WERI-Rb-1 (cell line): ENCODE measurements at regions not wholly inside any gene's neighbourhood (a gene's known extent, or its start where the extent isn't known, plus 50 kb on each side); places are given as distances from the start of the nearest gene placed in this dataset.

Experiments
- DNase-seq: peaks from one replicate; pipeline ENCODE4 v3.0.0-alpha.2; 2020
- H3K27ac ChIP-seq: fragments of 250-450 bp; sonication (Bioruptor Pico); 2 replicates; pipeline ENCODE4 v1.5.1; 2020; ENCODE audit warnings: mild to moderate bottlenecking, moderate library complexity
- H3K27me3 ChIP-seq: fragments of 250-450 bp; sonication (Bioruptor Pico); 2 replicates; pipeline ENCODE4 v1.5.1; 2021; ENCODE audit warnings: mild to moderate bottlenecking, low read depth, moderate library complexity; ENCODE audit not compliant: insufficient read depth, severe bottlenecking
- H3K36me3 ChIP-seq: fragments of 250-450 bp; sonication (Bioruptor Pico); 2 replicates; pipeline ENCODE4 v1.5.1; 2020; ENCODE audit warnings: mild to moderate bottlenecking, moderate library complexity
- H3K4me3 ChIP-seq: 2 replicates; pipeline ENCODE4 v1.5.1; 2011; ENCODE audit warnings: low read depth, mild to moderate bottlenecking, control low read depth, low read length
- H3K9me3 ChIP-seq: fragments of 250-450 bp; sonication (Bioruptor Pico); 2 replicates; pipeline ENCODE4 v1.5.1; 2021; ENCODE audit warnings: mild to moderate bottlenecking, moderate library complexity; ENCODE audit not compliant: severe bottlenecking
- TF ChIP-seq, protein P1 (sequence below): IDR thresholded peaks from 2 replicates; pipeline ENCODE4 v1.5.1; 2011; ENCODE audit warnings: low read depth, mild to moderate bottlenecking, control low read depth, inconsistent platforms, low read length

DNA sequence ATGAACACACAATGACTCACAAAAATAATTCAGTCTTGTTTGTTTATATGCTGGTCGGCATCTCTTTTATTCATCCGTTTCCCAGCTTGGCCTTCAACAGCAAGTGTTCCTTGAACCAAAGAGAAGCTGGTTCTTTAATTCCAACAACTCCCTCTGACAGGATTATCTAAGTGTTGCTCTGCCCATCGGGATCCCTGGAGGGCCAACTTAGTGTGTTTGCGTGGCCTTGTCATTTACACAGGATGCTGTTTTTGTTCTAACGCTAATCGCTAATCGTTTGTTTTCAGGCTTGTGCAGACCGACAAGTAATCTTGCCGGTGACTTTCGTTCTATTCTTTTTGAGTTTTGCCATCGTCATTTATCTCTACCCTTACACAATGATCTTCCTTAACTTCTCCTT, 267.4 kb upstream of the EXOC2 start:
- Histone ChIP-seq H3K36me3 (no peaks in the 10 kb centered on the region), H3K27me3 (no peaks in the 10 kb centered on the region), H3K9me3 (peaks cover 12% of the 10 kb centered on the region), H3K27ac (no peak overlapping the region), H3K4me3 (no peak overlapping the region)
- TF ChIP-seq, protein P1, sequence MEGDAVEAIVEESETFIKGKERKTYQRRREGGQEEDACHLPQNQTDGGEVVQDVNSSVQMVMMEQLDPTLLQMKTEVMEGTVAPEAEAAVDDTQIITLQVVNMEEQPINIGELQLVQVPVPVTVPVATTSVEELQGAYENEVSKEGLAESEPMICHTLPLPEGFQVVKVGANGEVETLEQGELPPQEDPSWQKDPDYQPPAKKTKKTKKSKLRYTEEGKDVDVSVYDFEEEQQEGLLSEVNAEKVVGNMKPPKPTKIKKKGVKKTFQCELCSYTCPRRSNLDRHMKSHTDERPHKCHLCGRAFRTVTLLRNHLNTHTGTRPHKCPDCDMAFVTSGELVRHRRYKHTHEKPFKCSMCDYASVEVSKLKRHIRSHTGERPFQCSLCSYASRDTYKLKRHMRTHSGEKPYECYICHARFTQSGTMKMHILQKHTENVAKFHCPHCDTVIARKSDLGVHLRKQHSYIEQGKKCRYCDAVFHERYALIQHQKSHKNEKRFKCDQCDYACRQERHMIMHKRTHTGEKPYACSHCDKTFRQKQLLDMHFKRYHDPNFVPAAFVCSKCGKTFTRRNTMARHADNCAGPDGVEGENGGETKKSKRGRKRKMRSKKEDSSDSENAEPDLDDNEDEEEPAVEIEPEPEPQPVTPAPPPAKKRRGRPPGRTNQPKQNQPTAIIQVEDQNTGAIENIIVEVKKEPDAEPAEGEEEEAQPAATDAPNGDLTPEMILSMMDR: no peak
- DNase-seq: no peak

DNA sequence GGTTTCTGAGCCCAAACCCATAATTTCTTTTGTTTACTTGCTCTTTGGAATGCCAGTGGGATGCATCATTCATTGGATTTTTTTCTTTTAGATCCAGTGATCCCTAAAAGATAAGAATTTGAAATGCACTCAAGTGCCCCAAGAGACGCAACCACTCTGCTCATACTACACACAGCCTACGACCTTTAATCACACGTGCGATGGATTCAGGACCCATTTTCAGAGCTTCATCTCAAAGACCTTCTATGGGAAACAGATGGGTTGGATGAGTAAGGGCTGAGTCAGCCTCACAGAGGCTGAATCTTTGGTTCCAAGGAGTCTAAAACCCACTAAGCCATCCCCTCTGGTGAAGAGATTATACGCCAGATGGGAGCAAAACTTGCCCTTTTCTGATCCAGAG, 265.5 kb upstream of the EXOC2 start:
- H3K9me3 ChIP-seq: peaks cover 12% of the 10 kb centered on the region
- H3K36me3 ChIP-seq: no peaks in the 10 kb centered on the region
- H3K27me3 ChIP-seq: no peaks in the 10 kb centered on the region
- peak overlapping the region; percentile 79 for H3K27ac ChIP-seq
- TF ChIP-seq, protein P1: no peak
- peak; percentile 88 for DNase-seq
- H3K4me3 ChIP-seq: no peak overlapping the region

DNA sequence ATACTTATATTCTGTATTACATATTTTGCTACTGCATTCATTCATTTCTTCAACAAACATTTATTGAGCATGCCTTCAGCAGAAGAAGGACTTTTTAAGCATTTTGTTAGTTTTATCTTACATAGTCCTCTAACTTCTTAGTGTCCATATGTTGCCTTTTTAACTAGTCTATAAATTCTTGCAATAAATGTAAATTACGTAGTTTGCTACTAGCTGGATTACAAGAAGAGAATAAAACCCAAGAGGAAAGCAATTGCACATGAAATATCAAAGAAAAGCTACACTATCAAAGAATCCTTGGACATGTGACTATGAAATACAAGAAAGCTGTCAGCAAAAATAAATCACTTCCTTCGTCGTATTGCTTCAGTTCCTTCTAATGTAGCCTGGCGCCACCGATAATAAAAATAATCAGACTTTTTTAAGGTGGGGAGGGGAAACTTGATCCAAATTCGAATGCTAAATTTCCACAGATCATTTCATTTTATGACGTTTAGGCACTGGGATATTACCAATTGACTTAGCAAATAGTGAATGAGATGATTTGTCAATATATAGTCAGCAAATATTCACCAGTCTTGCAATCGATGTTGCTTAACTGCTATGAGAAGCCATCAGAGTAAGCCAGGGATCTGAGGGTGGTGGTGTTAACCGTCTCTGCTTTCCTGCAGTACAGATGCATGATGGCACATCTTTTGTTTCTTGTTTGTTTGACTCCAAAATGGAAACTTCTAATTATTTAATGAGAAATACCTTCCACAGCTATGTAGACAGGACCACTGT, 258.7 kb upstream of the EXOC2 start:
- Histone ChIP-seq H3K27me3 (no peaks in the 10 kb centered on the region), H3K4me3 (no peak overlapping the region), H3K9me3 (peaks cover 5% of the 10 kb centered on the region), H3K27ac (no peak overlapping the region), H3K36me3 (no peaks in the 10 kb centered on the region)
- DNase-seq: no peak
- TF ChIP-seq, protein P1: no peak

DNA sequence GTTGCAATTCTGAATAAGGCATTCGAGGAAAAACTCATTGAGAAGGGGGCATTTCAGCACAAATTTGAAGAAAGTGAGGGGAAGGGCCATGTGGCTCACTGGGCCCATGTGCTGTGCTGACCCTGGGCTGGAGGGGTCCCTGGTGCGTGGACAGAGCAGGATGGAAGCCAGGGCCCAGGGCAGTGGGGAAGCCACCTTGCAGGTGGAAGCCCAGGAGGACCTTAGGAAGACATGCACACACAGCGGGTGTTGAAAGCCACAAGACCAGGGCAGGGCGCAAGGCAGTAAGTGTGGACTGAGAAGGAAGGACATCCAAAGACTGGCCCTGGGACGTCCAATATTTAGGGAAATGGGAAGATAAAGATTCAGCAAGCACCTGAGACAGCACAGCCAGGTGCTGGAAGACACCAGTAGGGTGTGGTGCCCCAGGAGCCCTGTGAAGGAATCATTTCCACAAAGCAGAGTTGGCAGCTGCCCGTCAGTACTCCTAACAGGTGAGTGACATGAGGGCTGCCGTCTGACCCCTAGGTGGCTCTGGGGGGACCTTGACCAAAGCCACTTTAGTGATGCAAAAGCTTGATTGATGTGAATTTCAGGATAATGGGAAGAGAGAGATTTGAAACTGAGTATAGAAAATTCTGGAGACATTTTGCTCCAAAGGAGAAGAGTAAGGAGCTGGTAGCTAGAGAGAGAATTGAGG, 254.4 kb upstream of the EXOC2 start:
- no peak overlapping the region for H3K4me3 ChIP-seq
- DNase-seq: no peak
- TF ChIP-seq, protein P1: no peak
- H3K27ac ChIP-seq: no peak overlapping the region
- H3K36me3 ChIP-seq: no peaks in the 10 kb centered on the region
- H3K9me3 ChIP-seq: peaks cover 23% of the 10 kb centered on the region
- no peaks in the 10 kb centered on the region for H3K27me3 ChIP-seq

DNA sequence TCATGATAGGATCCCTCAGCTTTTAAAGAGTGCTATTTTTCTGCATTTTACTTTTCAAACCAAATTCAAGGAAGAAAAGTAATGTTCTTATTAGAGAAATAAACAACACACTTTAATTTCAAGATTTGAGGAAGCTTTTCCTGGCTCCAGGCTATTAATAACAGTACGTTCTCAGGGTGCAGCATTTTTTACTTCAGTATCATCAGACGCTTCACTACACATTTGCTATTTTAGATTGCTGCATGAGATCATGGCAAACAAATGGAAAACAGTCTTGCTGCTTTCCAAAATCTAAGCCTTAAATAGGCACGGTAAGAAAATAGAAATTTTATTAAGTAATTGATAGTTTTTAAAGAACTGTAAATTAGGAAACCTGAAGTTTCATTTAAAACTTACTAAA, 253.6 kb upstream of the EXOC2 start:
- TF ChIP-seq, protein P1: no peak
- no peak overlapping the region for H3K4me3 ChIP-seq
- H3K36me3 ChIP-seq: no peaks in the 10 kb centered on the region
- H3K27ac ChIP-seq: no peak overlapping the region
- no peaks in the 10 kb centered on the region for H3K27me3 ChIP-seq
- DNase-seq: no peak
- H3K9me3 ChIP-seq: peaks cover 23% of the 10 kb centered on the region
